Activated naive CD8-positive, alpha-beta T cell treated with anti-CD3 and anti-CD28 coated beads, Interleukin-2, amount 10 ng/mL, durations not matched to agents 7 days and 5 days (primary cell): ENCODE measurements at regions not wholly inside any gene's neighbourhood (a gene's known extent, or its start where the extent isn't known, plus 50 kb on each side); places are given as distances from the start of the nearest gene placed in this dataset.
"Not testable (repeated sequence)": the region's sequence is repeated elsewhere in the genome, so short reads cannot be mapped to it uniquely, and the experiment has no call there.

Experiments used
- ATAC-seq: fragments of 150-1000 bp; cut with Tn5 transposase; one replicate; pipeline ENCODE4 v1.10.0; 2021; ENCODE audit warnings: low read depth, moderate library complexity
- POLR2A ChIA-PET: fragments of 350-600 bp; sonication (Branson Sonifier 250); formaldehyde crosslinking; loops from one replicate; lab custom pipeline; 2021; ENCODE audit warnings: antibody characterized with exemption; lab: Charles Lee
- DNase-seq: peaks from one replicate; pipeline ENCODE4 v3.0.0; 2021
- H3K27ac Mint-ChIP-seq: one replicate; pipeline ENCODE4 v1.8.0; 2022; ENCODE audit warnings: mild to moderate bottlenecking, mixed read lengths
- H3K27me3 Mint-ChIP-seq: one replicate; pipeline ENCODE4 v1.8.0; 2022; ENCODE audit warnings: mild to moderate bottlenecking, moderate library complexity, mixed read lengths
- H3K36me3 Mint-ChIP-seq: one replicate; pipeline ENCODE4 v1.8.0; 2021; ENCODE audit warnings: mild to moderate bottlenecking, mixed read lengths
- H3K4me1 Mint-ChIP-seq: one replicate; pipeline ENCODE4 v1.8.0; 2021; ENCODE audit warnings: mixed read lengths
- H3K4me3 Mint-ChIP-seq: one replicate; pipeline ENCODE4 v1.8.0; 2022; ENCODE audit warnings: mild to moderate bottlenecking, moderate library complexity, mixed read lengths
- H3K9me3 Mint-ChIP-seq: one replicate; pipeline ENCODE4 v1.8.0; 2021; ENCODE audit warnings: mixed read lengths

- H3K27ac Mint-ChIP-seq, H3K9me3 Mint-ChIP-seq, H3K4me3 Mint-ChIP-seq, H3K4me1 Mint-ChIP-seq, H3K27me3 Mint-ChIP-seq, H3K36me3 Mint-ChIP-seq, ATAC-seq, DNase-seq, POLR2A ChIA-PET: not testable (repeated sequence)
These were observed 498.4 kb downstream of the PRIM2 start for GRCh38 chr6:57815826-57816225.

GRCh38 chr6:57821325-57821724 lies 503.9 kb downstream of the PRIM2 start:
- ATAC-seq, H3K9me3 Mint-ChIP-seq, H3K4me3 Mint-ChIP-seq, DNase-seq, H3K27ac Mint-ChIP-seq, H3K4me1 Mint-ChIP-seq, POLR2A ChIA-PET, H3K36me3 Mint-ChIP-seq: not testable (repeated sequence)
- peaks cover 12% of the 10 kb centered on the region for H3K27me3 Mint-ChIP-seq

GRCh38 chr6:57822448-57822847 lies 505.0 kb downstream of the PRIM2 start:
- H3K9me3 Mint-ChIP-seq, POLR2A ChIA-PET, DNase-seq, H3K27ac Mint-ChIP-seq, H3K36me3 Mint-ChIP-seq, H3K4me1 Mint-ChIP-seq, H3K4me3 Mint-ChIP-seq, ATAC-seq: not testable (repeated sequence)
- H3K27me3 Mint-ChIP-seq = peaks cover 12% of the 10 kb centered on the region

- Mint-ChIP-seq H3K4me1 (no peaks in the 10 kb centered on the region), H3K4me3 (no peak overlapping the region), H3K36me3 (no peaks in the 10 kb centered on the region), H3K27me3 (peaks cover 12% of the 10 kb centered on the region), H3K9me3 (no peaks in the 10 kb centered on the region), H3K27ac (no peak overlapping the region)
- DNase-seq (no peak), ATAC-seq (no peak)
- POLR2A ChIA-PET = no interaction called here
These were observed 505.5 kb downstream of the PRIM2 start for GRCh38 chr6:57822896-57823358.

- H3K36me3 Mint-ChIP-seq, H3K27me3 Mint-ChIP-seq, ATAC-seq, H3K4me1 Mint-ChIP-seq, H3K27ac Mint-ChIP-seq, H3K4me3 Mint-ChIP-seq, H3K9me3 Mint-ChIP-seq, POLR2A ChIA-PET, DNase-seq: not testable (repeated sequence)
These were observed 520.3 kb downstream of the PRIM2 start for GRCh38 chr6:57837622-57838209.

GRCh38 chr6:57841551-57841950 lies 524.1 kb downstream of the PRIM2 start:
- H3K4me3 Mint-ChIP-seq, H3K27me3 Mint-ChIP-seq, H3K27ac Mint-ChIP-seq, H3K36me3 Mint-ChIP-seq, H3K4me1 Mint-ChIP-seq, POLR2A ChIA-PET, DNase-seq, H3K9me3 Mint-ChIP-seq, ATAC-seq: not testable (repeated sequence)

- POLR2A ChIA-PET, H3K9me3 Mint-ChIP-seq, H3K4me1 Mint-ChIP-seq, H3K36me3 Mint-ChIP-seq, DNase-seq, ATAC-seq, H3K27ac Mint-ChIP-seq, H3K4me3 Mint-ChIP-seq: not testable (repeated sequence)
- H3K27me3 Mint-ChIP-seq = peaks cover 18% of the 10 kb centered on the region
These were observed 536.4 kb downstream of the PRIM2 start for GRCh38 chr6:57853745-57854407.

- H3K4me1 Mint-ChIP-seq, ATAC-seq, H3K27me3 Mint-ChIP-seq, H3K27ac Mint-ChIP-seq, DNase-seq, POLR2A ChIA-PET, H3K9me3 Mint-ChIP-seq, H3K36me3 Mint-ChIP-seq, H3K4me3 Mint-ChIP-seq: not testable (repeated sequence)
These were observed 543.3 kb downstream of the PRIM2 start for GRCh38 chr6:57860481-57861315.

- H3K4me3 Mint-ChIP-seq, ATAC-seq, H3K4me1 Mint-ChIP-seq, H3K36me3 Mint-ChIP-seq, POLR2A ChIA-PET, DNase-seq, H3K27ac Mint-ChIP-seq, H3K27me3 Mint-ChIP-seq, H3K9me3 Mint-ChIP-seq: not testable (repeated sequence)
These were observed 552.7 kb downstream of the PRIM2 start for GRCh38 chr6:57870083-57870482.

- H3K4me3 Mint-ChIP-seq, H3K27me3 Mint-ChIP-seq, H3K36me3 Mint-ChIP-seq, ATAC-seq, H3K27ac Mint-ChIP-seq, H3K4me1 Mint-ChIP-seq, H3K9me3 Mint-ChIP-seq, DNase-seq, POLR2A ChIA-PET: not testable (repeated sequence)
These were observed 556.0 kb downstream of the PRIM2 start for GRCh38 chr6:57873424-57873823.

- ATAC-seq, H3K36me3 Mint-ChIP-seq, POLR2A ChIA-PET, DNase-seq, H3K27ac Mint-ChIP-seq, H3K4me1 Mint-ChIP-seq, H3K4me3 Mint-ChIP-seq, H3K27me3 Mint-ChIP-seq, H3K9me3 Mint-ChIP-seq: not testable (repeated sequence)
These were observed 559.2 kb downstream of the PRIM2 start for GRCh38 chr6:57876659-57877058.

GRCh38 chr6:57877729-57878128 lies 560.3 kb downstream of the PRIM2 start:
- ATAC-seq, H3K27ac Mint-ChIP-seq, H3K27me3 Mint-ChIP-seq, H3K4me3 Mint-ChIP-seq, H3K36me3 Mint-ChIP-seq, H3K9me3 Mint-ChIP-seq, DNase-seq, H3K4me1 Mint-ChIP-seq, POLR2A ChIA-PET: not testable (repeated sequence)

- DNase-seq, POLR2A ChIA-PET, H3K4me3 Mint-ChIP-seq, H3K36me3 Mint-ChIP-seq, H3K27me3 Mint-ChIP-seq, H3K9me3 Mint-ChIP-seq, H3K4me1 Mint-ChIP-seq, ATAC-seq, H3K27ac Mint-ChIP-seq: not testable (repeated sequence)
These were observed 561.4 kb downstream of the PRIM2 start for GRCh38 chr6:57878792-57879191.

GRCh38 chr6:57898850-57899249 lies 581.4 kb downstream of the PRIM2 start:
- H3K27ac Mint-ChIP-seq, POLR2A ChIA-PET, H3K4me3 Mint-ChIP-seq, ATAC-seq, H3K36me3 Mint-ChIP-seq, H3K27me3 Mint-ChIP-seq, H3K4me1 Mint-ChIP-seq, DNase-seq, H3K9me3 Mint-ChIP-seq: not testable (repeated sequence)
